ENCODE measurements at regions not wholly inside any gene's neighbourhood (a gene's known extent, or its start where the extent isn't known, plus 50 kb on each side); places are given as distances from the start of the nearest gene placed in this dataset.
"Not testable (repeated sequence)": the region's sequence is repeated elsewhere in the genome, so short reads cannot be mapped to it uniquely, and the experiment has no call there.

GRCh38 chr15:77896147-77897112 lies 181.1 kb downstream of the TBC1D2B start:
- not testable (repeated sequence) for DNase-seq

GRCh38 chr15:77895742-77896141 lies 181.8 kb downstream of the TBC1D2B start:
- no peak for DNase-seq

- not testable (repeated sequence) for DNase-seq
These were observed 182.4 kb downstream of the TBC1D2B start for GRCh38 chr15:77895145-77895544.

- DNase-seq = not testable (repeated sequence)
These were observed 183.6 kb downstream of the TBC1D2B start for GRCh38 chr15:77893671-77894640.

GRCh38 chr15:77893246-77893645 lies 184.3 kb downstream of the TBC1D2B start:
- DNase-seq = not testable (repeated sequence)

GRCh38 chr15:77892335-77892734 lies 185.2 kb downstream of the TBC1D2B start:
- DNase-seq = no peak

- not testable (repeated sequence) for DNase-seq
These were observed 185.6 kb downstream of the TBC1D2B start for GRCh38 chr15:77891862-77892261.

- peak; percentile 42 for DNase-seq
These were observed 186.4 kb downstream of the TBC1D2B start for GRCh38 chr15:77890911-77891801.

GRCh38 chr15:77889828-77890725 lies 187.4 kb downstream of the TBC1D2B start:
- not testable (repeated sequence) for DNase-seq

GRCh38 chr15:77889009-77889806 lies 188.3 kb downstream of the TBC1D2B start:
- no peak for DNase-seq

- DNase-seq = not testable (repeated sequence)
These were observed 189.7 kb downstream of the TBC1D2B start for GRCh38 chr15:77887563-77888429.

GRCh38 chr15:77886805-77887448 lies 190.6 kb downstream of the TBC1D2B start:
- DNase-seq = no peak

GRCh38 chr15:77885877-77886500 lies 191.5 kb downstream of the TBC1D2B start:
- DNase-seq = not testable (repeated sequence)

- DNase-seq = not testable (repeated sequence)
These were observed 194.5 kb downstream of the TBC1D2B start for GRCh38 chr15:77883012-77883411.

- no peak for DNase-seq
These were observed 195.6 kb downstream of the TBC1D2B start for GRCh38 chr15:77881950-77882349.

- not testable (repeated sequence) for DNase-seq
These were observed 196.0 kb downstream of the TBC1D2B start for GRCh38 chr15:77881535-77881934.

GRCh38 chr15:77879466-77879865 lies 198.0 kb downstream of the TBC1D2B start:
- not testable (repeated sequence) for DNase-seq

Data from NCI-H446 treated with DMSO at 0.1 percent for 48 hours (cell line).